GM12872 (cell line): ENCODE measurements at regions not wholly inside any gene's neighbourhood (a gene's known extent, or its start where the extent isn't known, plus 50 kb on each side); places are given as distances from the start of the nearest gene placed in this dataset.

Experiments used
- TF ChIP-seq, protein P1 (sequence below): IDR thresholded peaks from 3 replicates; pipeline ENCODE4 v1.5.1; 2011; ENCODE audit warnings: low read depth, mild to moderate bottlenecking, low read length, moderate library complexity; ENCODE audit not compliant: insufficient read depth

DNA sequence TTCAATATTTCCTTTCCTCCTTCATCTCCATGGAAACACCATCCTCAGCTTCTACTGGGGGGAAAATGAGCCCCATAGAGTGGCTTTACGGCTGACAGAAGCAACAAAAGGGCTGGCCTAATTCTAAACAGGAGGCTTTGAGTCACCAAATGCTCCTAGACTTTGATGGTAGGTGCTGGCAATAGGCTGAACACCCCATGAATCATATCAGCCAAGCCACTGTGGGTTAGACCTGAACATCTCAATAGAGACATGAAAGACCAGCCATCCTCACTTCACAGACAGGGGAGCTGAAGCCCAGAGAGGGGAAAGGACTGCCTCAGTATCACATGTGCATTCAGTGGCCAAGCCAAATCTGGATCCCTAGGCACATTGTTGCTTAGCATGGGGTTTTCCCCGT lies 107.6 kb downstream of the AMER1 start:
- TF ChIP-seq, protein P1, sequence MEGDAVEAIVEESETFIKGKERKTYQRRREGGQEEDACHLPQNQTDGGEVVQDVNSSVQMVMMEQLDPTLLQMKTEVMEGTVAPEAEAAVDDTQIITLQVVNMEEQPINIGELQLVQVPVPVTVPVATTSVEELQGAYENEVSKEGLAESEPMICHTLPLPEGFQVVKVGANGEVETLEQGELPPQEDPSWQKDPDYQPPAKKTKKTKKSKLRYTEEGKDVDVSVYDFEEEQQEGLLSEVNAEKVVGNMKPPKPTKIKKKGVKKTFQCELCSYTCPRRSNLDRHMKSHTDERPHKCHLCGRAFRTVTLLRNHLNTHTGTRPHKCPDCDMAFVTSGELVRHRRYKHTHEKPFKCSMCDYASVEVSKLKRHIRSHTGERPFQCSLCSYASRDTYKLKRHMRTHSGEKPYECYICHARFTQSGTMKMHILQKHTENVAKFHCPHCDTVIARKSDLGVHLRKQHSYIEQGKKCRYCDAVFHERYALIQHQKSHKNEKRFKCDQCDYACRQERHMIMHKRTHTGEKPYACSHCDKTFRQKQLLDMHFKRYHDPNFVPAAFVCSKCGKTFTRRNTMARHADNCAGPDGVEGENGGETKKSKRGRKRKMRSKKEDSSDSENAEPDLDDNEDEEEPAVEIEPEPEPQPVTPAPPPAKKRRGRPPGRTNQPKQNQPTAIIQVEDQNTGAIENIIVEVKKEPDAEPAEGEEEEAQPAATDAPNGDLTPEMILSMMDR: no peak

GRCh38 chrX:64093761-64094160 lies 111.7 kb downstream of the AMER1 start:
- TF ChIP-seq, protein P1: peak; percentile 28; the same call in 1 of the 3 replicates
